Esophagus (tissue), 2 donors: ENCODE measurements at regions not wholly inside any gene's neighbourhood (a gene's known extent, or its start where the extent isn't known, plus 50 kb on each side); places are given as distances from the start of the nearest gene placed in this dataset.
"Not testable (repeated sequence)": the region's sequence is repeated elsewhere in the genome, so short reads cannot be mapped to it uniquely, and the experiment has no call there.

ENCODE experiments used
- H3K27ac ChIP-seq, 2 donors: one replicate each; pipeline ENCODE4 v1.5.1; 2013; ENCODE audit warnings: low read depth in 2 of 2, mild to moderate bottlenecking in 2 of 2, inconsistent platforms in 1 of 2, low read length in 1 of 2, moderate library complexity in 1 of 2
- H3K27me3 ChIP-seq, 2 donors: one replicate each; pipeline ENCODE4 v1.6.1; 2013; ENCODE audit warnings: low read length in 2 of 2, control low read depth in 1 of 2, mild to moderate bottlenecking in 1 of 2; ENCODE audit not compliant: insufficient read depth in 2 of 2, control insufficient read depth in 1 of 2
- H3K36me3 ChIP-seq, 2 donors: one replicate each; pipeline ENCODE4 v1.6.1; 2013; ENCODE audit warnings: low read length in 1 of 2; ENCODE audit not compliant: control insufficient read depth in 2 of 2, insufficient read depth in 2 of 2
- H3K4me1 ChIP-seq, 2 donors: one replicate each; pipeline ENCODE4 v1.6.1; 2013; ENCODE audit warnings: low read length in 1 of 2; ENCODE audit not compliant: control insufficient read depth in 2 of 2, insufficient read depth in 2 of 2
- H3K4me3 ChIP-seq, 2 donors: one replicate each; pipeline ENCODE4 v1.5.1; 2013; ENCODE audit warnings: low read length in 2 of 2, mild to moderate bottlenecking in 2 of 2, low read depth in 1 of 2, moderate library complexity in 1 of 2
- H3K9me3 ChIP-seq, 2 donors: one replicate each; pipeline ENCODE4 v1.6.1; 2013; ENCODE audit warnings: mild to moderate bottlenecking in 2 of 2, low read depth in 1 of 2, low read length in 1 of 2, moderate library complexity in 1 of 2; ENCODE audit not compliant: control insufficient read depth in 2 of 2, insufficient read depth in 1 of 2
- WGBS, 2 donors: extraction: QIAGEN DNeasy Blood & Tissue Kit; methylation state at CpG; one replicate each; pipeline ENCODE4 v1.1.7; 2013; 5-methylcytosine and 5-hydroxymethylcytosine counted together
- donor health status: healthy with polysubstance abuse.
- donor health status: Bipolar disorder and iron deficiency.

DNA sequence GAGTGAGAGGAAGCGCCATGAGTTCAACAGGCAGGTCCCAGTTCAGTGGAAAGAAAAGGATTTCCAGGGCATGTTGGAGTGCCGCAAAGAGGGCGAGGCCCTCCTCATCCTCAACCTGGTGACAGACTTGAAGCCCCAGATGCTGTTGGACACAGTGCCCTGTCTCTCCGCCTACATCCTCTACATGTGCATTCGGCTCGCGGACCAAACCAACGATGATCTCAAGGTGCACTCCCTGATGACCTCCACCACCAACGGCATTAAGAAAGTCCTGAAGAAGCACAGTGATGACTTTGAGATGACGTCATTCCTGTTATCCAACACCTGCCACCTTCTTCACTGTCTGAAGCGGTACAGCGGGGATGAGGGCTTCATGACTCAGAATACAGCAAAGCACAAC is 1667.4 kb downstream of the SPATA31A7 start:
- 75 to 83% methylated on average over 10 of the region's 12 CpGs for WGBS, 2 donors
- H3K27ac ChIP-seq, H3K27me3 ChIP-seq, H3K4me1 ChIP-seq, H3K9me3 ChIP-seq, H3K4me3 ChIP-seq, H3K36me3 ChIP-seq: not testable (repeated sequence)

DNA sequence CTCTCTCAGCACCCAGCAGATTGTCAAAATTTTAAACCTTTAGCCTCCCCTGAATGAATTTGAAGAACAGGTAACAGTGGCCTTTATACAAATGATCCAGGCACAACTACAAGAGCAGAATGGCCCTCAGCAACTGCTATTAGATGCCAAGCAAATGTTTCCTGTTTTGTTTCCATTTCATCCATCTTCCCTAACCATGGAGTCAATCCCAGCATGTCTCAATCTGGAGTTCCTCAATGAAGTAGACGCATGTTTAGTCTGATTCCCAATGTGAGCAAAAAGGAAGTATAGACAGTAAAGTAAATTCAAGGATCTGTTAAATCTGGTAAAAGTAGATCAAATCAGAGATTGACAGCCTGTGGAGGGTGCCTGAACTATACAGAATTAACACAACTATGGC is 1668.4 kb downstream of the SPATA31A7 start:
- not testable (repeated sequence) for H3K4me1 ChIP-seq, H3K4me3 ChIP-seq, H3K9me3 ChIP-seq, H3K27me3 ChIP-seq, H3K36me3 ChIP-seq, H3K27ac ChIP-seq
- WGBS, 2 donors, result 63 to 68% methylated on average over 1 of the region's 1 CpG

DNA sequence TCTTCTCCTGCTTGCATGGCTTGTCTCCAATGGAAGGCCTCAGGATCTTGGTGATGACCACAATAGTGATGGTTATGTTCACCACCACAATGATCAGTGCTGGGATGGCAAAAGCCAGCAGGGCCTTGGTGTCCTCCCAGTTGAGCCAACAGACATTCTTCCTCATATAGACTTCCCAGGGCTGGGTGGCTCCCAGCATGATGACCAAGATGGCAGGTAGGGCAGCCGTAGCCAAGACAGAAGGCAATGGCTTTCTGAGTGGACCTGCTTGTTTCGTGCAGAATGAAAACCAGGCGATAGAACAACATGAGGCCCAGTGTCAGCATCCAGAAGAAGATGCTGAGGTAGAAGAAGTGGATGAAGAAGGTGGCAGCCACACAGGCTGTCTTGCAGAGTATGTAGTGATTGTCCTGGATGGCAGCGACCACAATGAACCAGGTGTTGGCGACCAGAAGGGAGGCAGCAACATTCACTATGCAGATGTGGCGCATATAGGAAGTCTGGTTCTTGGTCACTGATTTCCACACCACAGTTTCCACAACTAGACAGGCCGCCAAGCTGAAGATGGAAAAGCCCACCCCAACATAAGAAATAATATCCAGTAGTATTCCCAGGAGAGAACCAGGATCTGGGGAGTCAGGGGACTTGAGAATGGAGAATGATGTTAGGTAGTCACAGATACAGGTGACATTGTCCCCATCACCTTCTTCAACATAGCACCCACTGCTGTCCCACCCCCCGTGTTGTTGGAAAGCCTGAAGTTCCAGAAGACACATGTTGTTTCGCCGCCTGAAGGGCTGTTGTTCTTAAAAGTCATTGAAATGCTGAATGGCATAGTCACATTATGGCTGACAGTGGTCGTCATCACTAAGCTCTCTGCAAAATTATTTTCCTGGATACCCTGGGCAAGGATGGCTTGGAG is 1671.4 kb downstream of the SPATA31A7 start:
- not testable (repeated sequence) for H3K4me3 ChIP-seq, H3K4me1 ChIP-seq, H3K9me3 ChIP-seq, H3K36me3 ChIP-seq, H3K27me3 ChIP-seq, H3K27ac ChIP-seq
- 85 to 90% methylated on average over 11 of the region's 11 CpGs for WGBS, 2 donors

DNA sequence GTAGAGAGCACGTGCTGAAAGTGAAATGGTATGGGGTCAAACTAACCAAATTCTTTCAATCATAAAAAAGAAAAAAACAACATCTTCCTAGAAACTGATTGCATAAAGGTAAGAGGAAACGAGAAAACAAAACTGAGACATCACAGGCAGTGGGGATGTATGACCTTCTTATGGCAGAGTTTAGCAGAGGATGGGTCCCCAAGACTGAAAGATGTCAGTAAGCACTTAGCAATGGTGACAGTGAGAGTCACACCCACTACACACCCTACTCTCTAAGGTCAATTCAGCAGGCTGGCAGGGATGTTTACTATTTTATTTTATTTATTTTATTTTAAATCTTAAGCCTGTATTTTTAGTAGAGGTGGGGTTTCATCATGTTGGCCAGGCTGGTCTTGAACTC is 1672.3 kb downstream of the SPATA31A7 start:
- not testable (repeated sequence) for H3K27ac ChIP-seq
- WGBS, 2 donors, result 65 to 80% methylated on average over 1 to 2 of the region's 2 CpGs

DNA sequence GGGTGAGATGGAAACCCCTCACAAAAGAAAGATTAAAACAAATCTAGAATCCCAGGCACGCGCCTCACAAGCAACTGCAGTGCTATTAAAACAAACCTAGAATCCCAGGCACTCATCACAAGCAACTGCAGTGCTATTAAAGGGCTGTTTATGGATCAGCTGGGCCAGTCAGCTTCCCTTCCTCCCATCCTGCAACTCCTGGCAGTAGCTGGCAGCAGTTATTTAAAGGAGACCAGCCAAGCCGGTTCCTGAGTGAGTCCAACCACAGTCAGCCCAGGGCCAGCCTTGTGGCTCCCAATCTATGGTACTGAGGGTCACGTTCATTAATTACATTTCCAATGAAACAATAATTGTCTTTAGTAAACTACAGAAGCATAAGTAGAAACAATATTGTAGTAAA is 1673.5 kb downstream of the SPATA31A7 start:
- not testable (repeated sequence) for H3K4me3 ChIP-seq, H3K36me3 ChIP-seq, H3K4me1 ChIP-seq, H3K9me3 ChIP-seq, H3K27ac ChIP-seq, H3K27me3 ChIP-seq
- 28 to 30% methylated on average over 4 of the region's 4 CpGs for WGBS, 2 donors

More for the DNA sequence above, 1672.3 kb downstream of the SPATA31A7 start:
- H3K27me3 ChIP-seq, H3K4me3 ChIP-seq, H3K9me3 ChIP-seq, H3K4me1 ChIP-seq, H3K36me3 ChIP-seq: not testable (repeated sequence)

DNA sequence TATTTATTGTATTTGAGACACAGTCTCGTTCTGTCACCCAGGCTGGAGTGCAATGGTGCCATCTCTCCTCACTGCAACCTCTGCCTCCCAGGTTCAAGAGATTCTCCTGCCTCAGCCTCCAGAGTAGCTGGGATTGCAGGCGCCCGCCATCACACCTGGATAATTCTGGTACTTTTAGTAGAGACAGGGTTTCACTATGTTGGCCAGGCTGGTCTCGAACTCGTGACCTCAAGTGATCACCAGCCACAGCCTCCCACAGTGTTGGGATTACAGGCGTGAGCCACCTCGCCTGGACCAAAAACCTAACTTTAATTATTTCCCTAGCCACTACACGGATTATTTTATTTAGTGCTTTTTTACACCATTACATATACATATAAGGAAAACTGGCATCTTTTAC is 1674.0 kb downstream of the SPATA31A7 start:
- peak overlapping the region; percentile 26 to 60 for H3K27ac ChIP-seq
- H3K36me3 ChIP-seq, H3K27me3 ChIP-seq, H3K9me3 ChIP-seq, H3K4me3 ChIP-seq, H3K4me1 ChIP-seq: not testable (repeated sequence)
- 71% methylated on average over 8 of the region's 8 CpGs for WGBS, 2 donors

DNA sequence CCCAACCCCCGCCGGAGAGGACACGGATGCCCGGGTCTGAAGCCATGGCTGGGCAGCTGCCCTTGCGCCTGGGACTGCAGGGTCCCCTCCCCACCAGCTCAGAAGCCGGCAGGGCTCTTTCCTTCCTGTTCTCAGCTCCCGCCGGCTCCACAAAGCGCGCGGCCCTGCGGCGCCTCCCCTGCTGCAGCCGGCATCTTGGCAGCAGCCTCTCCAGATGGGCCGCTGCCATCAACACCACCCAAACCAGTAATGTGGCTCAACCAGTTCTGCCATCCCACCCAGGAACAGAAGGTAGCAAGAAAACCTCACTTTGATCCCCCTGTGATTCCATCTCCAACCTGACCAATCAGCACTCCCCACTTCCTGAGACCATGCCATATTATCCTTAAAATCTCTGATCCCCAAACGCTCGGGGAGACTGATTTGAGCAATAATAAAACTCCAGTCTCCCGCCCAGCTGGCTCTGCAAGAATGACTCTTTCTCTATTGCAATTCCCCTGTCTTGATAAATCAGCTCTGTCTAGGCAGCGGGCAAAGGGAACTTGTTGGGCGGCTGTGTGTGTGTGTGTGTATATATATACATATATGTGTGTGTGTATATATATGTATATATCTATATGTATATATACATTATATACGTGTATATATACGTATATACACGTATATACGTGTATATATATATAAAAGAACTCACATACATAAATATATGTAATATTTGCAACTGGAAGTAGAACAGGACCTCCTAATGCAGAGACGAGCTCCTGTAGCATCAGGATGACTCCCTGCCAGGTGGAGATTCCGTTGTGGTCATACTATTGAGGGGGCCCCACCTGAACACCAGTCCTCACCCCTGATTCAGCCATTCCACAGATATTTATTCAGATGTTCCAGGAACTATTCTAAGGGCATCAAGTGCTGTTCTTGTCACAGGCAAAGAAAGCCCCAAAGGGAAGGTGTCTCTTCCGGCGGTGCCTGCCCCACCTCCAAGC is 1674.9 kb downstream of the SPATA31A7 start:
- 17 to 19% methylated on average over 28 of the region's 28 CpGs for WGBS, 2 donors
- H3K36me3 ChIP-seq, H3K4me1 ChIP-seq, H3K9me3 ChIP-seq, H3K27me3 ChIP-seq: not testable (repeated sequence)
- Histone ChIP-seq H3K27ac (peak overlapping the region; percentile 76 to 85), H3K4me3 (peak overlapping the region; percentile 22 to 25)

DNA sequence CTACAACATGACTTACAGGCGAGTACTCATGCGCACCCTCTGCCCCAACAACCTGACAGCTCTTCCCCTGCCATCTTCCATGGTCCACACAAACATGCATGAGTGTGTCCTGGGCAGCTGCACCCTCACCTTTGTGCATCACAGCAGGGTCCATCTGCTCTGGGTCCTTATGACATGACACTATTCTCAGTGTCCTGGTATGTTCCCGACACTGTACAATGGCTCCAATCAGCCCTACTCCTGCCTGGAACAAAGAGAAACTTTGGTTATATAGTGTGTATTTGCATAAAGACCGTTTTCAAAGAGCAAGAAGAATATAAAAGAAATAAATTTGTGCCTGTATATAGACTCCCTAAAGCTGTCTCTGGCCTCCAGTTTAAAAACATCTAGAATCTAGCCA is 1679.2 kb downstream of the SPATA31A7 start:
- not testable (repeated sequence) for H3K4me1 ChIP-seq, H3K36me3 ChIP-seq, H3K9me3 ChIP-seq, H3K4me3 ChIP-seq, H3K27ac ChIP-seq, H3K27me3 ChIP-seq
- 70 to 83% methylated on average over 2 to 4 of the region's 4 CpGs for WGBS, 2 donors

DNA sequence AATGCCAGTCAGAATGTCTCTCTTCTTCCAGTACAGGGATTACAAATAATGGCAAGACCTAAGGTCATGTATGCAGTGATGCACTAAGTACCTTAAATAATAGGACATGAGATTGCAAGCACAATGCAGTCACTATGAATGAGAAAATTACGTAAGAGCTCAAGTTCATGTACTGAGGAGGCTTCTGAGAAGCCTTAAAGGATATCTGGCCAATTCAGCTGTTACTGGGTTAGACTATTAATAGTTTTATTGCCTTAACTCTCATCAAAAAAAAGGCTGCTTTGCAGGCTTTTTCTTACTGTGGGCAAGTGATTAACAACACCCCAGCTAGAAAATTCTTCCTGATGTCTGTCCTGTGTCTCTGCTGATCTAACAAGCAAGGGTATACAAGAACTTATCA is 1681.9 kb downstream of the SPATA31A7 start:
- not testable (repeated sequence) for H3K9me3 ChIP-seq, H3K4me3 ChIP-seq, H3K27ac ChIP-seq, H3K4me1 ChIP-seq, H3K27me3 ChIP-seq, H3K36me3 ChIP-seq
- WGBS, 2 donors, result 53 to 59% methylated on average over 1 of the region's 1 CpG
